Cardiac muscle cell (in vitro differentiated cells and primary cell): ENCODE measurements at regions not wholly inside any gene's neighbourhood (a gene's known extent, or its start where the extent isn't known, plus 50 kb on each side); places are given as distances from the start of the nearest gene placed in this dataset.

Experiments used
- DNase-seq, 2 donors: peaks; one replicate each; pipeline versions ENCODE4 v3.0.0 to v3.0.0-alpha.2; 2010 to 2017; ENCODE audit warnings: low read depth in 1 of 2, low spot score in 1 of 2
- H3K27ac ChIP-seq: fragments of 200-600 bp; sonication (generic); 2 replicates; pipeline ENCODE4 v1.5.1; 2016
- H3K27me3 ChIP-seq: fragments of 200-600 bp; sonication (generic); 2 replicates; pipeline ENCODE4 v1.6.0; 2016; ENCODE audit warnings: control low read depth
- H3K36me3 ChIP-seq: fragments of 200-600 bp; sonication (generic); 2 replicates; pipeline ENCODE4 v1.5.1; 2016; ENCODE audit warnings: control low read depth
- H3K4me1 ChIP-seq: fragments of 200-600 bp; sonication (generic); 2 replicates; pipeline ENCODE4 v1.8.1; 2017; ENCODE audit warnings: low read depth, mild to moderate bottlenecking, mixed run types
- H3K4me3 ChIP-seq: fragments of 200-600 bp; sonication (generic); 2 replicates; pipeline ENCODE4 v1.5.1; 2016; ENCODE audit warnings: mild to moderate bottlenecking
- H3K9me3 ChIP-seq: fragments of 200-600 bp; sonication (generic); 2 replicates; pipeline ENCODE4 v1.5.1; 2017; ENCODE audit warnings: low read depth, mild to moderate bottlenecking, control low read depth
- TF ChIP-seq, protein P1 (sequence below): IDR thresholded peaks from 2 replicates; pipeline ENCODE4 v1.5.1; 2012; ENCODE audit warnings: low read depth, mild to moderate bottlenecking, low read length

DNA sequence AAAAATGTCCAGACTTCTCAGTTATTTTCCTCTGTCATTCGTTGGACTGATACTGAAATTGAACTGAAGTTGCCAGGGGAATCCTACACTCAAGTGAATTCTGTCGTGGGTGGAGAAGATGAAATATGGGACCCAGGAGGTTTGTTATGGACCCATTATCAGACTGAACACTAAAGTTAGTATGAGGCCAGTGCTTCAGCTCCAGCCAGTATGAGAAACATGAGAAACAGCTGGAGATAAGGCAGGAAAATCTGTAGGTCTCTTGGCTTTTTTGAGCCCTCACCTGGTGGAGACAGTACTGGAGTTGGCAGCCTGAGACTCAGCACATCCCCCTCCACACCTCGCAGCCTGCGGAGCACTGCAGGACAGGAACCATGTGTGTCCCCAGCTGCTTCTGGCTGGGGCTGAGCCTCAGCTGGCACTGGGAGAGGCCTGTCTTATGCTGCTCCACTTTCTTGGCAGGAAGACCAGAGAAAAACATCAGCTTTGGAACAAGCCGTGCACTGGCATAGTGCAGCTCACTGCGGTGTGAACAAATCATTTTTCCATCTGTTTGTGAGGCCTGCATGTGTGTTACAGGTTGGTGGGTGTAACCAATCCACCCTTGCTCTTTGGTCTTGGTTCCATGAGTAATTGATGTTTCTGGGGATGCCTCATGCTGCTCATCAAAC, 641.0 kb downstream of the FGF9 start:
- Histone ChIP-seq H3K4me3 (no peak overlapping the region), H3K27ac (no peak overlapping the region), H3K4me1 (no peaks in the 10 kb centered on the region), H3K9me3 (no peaks in the 10 kb centered on the region), H3K27me3 (no peaks in the 10 kb centered on the region), H3K36me3 (no peaks in the 10 kb centered on the region)
- TF ChIP-seq, protein P1, sequence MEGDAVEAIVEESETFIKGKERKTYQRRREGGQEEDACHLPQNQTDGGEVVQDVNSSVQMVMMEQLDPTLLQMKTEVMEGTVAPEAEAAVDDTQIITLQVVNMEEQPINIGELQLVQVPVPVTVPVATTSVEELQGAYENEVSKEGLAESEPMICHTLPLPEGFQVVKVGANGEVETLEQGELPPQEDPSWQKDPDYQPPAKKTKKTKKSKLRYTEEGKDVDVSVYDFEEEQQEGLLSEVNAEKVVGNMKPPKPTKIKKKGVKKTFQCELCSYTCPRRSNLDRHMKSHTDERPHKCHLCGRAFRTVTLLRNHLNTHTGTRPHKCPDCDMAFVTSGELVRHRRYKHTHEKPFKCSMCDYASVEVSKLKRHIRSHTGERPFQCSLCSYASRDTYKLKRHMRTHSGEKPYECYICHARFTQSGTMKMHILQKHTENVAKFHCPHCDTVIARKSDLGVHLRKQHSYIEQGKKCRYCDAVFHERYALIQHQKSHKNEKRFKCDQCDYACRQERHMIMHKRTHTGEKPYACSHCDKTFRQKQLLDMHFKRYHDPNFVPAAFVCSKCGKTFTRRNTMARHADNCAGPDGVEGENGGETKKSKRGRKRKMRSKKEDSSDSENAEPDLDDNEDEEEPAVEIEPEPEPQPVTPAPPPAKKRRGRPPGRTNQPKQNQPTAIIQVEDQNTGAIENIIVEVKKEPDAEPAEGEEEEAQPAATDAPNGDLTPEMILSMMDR, result no peak
- DNase-seq, result no peak

DNA sequence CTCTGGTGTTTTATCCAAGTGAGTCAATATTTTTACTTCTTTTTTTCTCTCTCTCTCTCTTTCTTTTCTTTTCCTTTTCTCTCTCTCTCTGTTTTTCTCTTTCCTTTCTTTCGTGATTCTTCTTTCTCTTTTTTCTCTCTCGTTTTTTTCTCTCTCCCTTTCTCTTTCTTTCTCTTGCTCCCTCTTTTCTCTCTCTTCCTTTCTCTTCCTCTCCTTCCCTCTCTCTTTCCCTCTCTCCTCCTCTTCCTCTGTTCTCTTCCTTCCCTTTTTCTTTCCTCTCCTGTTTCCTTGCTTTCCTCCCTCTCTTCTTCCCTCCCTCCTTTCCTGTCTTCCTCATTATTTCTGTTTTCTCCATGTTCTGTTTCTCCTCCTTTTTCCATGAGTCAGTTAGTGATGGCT, 641.5 kb downstream of the FGF9 start:
- Histone ChIP-seq H3K4me3 (no peak overlapping the region), H3K9me3 (no peaks in the 10 kb centered on the region), H3K4me1 (no peaks in the 10 kb centered on the region), H3K27me3 (no peaks in the 10 kb centered on the region), H3K36me3 (no peaks in the 10 kb centered on the region), H3K27ac (no peak overlapping the region)
- TF ChIP-seq, protein P1, result no peak
- no peak for DNase-seq

DNA sequence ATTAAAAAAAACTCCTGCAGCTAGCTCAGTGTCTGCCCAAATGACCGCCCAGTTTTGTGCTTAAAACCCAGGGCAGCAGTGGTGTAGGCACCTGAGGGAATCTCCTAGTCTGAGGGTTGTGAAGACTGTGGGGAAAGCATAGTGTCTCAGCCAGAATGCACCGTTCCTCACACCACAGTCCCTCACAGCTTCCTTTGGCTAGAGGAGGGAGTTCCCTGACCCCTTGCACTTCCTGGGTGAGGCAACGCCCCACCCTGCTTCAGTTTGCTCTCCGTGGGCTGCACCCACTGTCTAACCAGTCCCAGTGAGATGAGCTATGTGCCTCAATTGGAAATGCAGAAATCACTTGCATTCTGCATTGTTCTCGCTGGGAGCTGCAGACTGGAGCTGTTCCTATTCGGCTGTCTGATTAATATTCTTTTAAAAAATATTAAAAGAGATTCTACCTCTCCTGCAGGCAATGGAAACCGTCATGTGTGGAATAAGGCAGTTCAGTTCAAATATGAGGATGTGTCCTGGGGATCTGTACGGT, 645.7 kb downstream of the FGF9 start:
- TF ChIP-seq, protein P1, result no peak
- H3K27me3 ChIP-seq, result no peaks in the 10 kb centered on the region
- no peaks in the 10 kb centered on the region for H3K9me3 ChIP-seq
- no peak overlapping the region for H3K27ac ChIP-seq
- no peaks in the 10 kb centered on the region for H3K4me1 ChIP-seq
- no peak for DNase-seq
- no peaks in the 10 kb centered on the region for H3K36me3 ChIP-seq
- H3K4me3 ChIP-seq, result no peak overlapping the region

DNA sequence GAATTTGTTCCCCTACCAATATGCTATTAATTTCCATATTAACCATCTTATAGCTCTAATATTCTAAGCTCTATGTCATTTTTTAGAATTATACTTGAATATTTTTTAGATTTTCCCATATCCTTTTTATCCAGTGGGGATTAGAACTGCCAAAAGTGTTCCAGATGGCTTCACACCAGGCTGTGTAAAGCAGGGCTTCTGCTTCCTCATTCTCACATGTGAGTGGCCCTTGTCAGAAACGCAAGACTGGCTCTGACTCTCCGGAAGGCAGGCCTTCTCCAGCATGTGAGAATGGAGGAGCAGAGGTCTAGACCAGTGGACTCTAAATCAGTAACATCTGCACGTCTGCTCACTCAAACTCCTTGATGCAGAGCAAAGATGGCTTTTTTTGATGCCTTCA, 650.1 kb downstream of the FGF9 start:
- no peaks in the 10 kb centered on the region for H3K9me3 ChIP-seq
- no peak overlapping the region for H3K4me3 ChIP-seq
- DNase-seq, result no peak
- no peaks in the 10 kb centered on the region for H3K4me1 ChIP-seq
- H3K36me3 ChIP-seq, result no peaks in the 10 kb centered on the region
- H3K27ac ChIP-seq, result no peak overlapping the region
- H3K27me3 ChIP-seq, result no peaks in the 10 kb centered on the region
- TF ChIP-seq, protein P1, result no peak

DNA sequence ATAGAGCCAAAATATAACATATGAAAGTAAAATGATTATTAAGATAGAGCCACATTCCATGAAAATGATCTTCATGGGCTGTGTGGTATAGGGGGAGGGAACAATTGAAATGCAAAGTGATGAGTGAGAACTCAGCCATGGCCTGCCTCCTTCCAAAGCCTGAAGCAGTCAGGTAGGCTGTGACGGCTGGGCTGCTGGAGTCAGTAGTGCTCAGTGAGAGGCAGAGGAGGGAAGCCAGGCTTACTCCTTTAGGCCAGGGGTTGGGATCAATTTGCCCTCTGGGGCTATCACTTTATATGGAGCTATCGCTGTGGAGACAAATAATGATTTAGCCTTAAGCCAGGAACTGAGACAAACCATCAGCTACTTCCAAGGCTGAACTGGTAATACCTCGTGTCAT, 654.9 kb downstream of the FGF9 start:
- Histone ChIP-seq H3K4me1 (no peaks in the 10 kb centered on the region), H3K27ac (no peak overlapping the region), H3K4me3 (no peak overlapping the region), H3K27me3 (no peaks in the 10 kb centered on the region), H3K36me3 (no peaks in the 10 kb centered on the region), H3K9me3 (no peaks in the 10 kb centered on the region)
- no peak for DNase-seq
- TF ChIP-seq, protein P1, result no peak
